ENCODE measurements at regions not wholly inside any gene's neighbourhood (a gene's known extent, or its start where the extent isn't known, plus 50 kb on each side); places are given as distances from the start of the nearest gene placed in this dataset.

- H3K9me3 ChIP-seq, result no peaks in the 10 kb centered on the region
- peaks cover 0 to 12% (median 0%) of the 10 kb centered on the region in 4 donors for H3K27me3 ChIP-seq
- H3K27ac ChIP-seq (replicated peaks in 1 of 4), result no peak overlapping the region
- TF ChIP-seq POLR2A (IDR thresholded peaks at IDR 0.05; ENCODE audit: low read depth) (no peak), EP300 (IDR thresholded peaks at IDR 0.05) (no peak), CTCF (IDR thresholded peaks at IDR 0.05) (no peak), POLR2AphosphoS5 (IDR thresholded peaks at IDR 0.05) (no peak)
- no peak for DNase-seq (ENCODE audit: extremely low spot score)
- intact Hi-C loops (cut with DNase I), result no loop called here
- H3K4me3 ChIP-seq, result no peak overlapping the region
- H3K4me1 ChIP-seq, result peaks cover 4 to 19% (median 11%) of the 10 kb centered on the region in 4 donors
- H3K36me3 ChIP-seq, result no peaks in the 10 kb centered on the region
- WGBS, result 96% methylated on average over 7 of the region's 7 CpGs
Observed at GRCh38 chr10:28937959-28938358, 260.6 kb downstream of the BAMBI start.

GRCh38 chr10:28938745-28939144 is 261.4 kb downstream of the BAMBI start:
- H3K9me3 ChIP-seq, result no peaks in the 10 kb centered on the region
- 40% methylated on average over 1 of the region's 1 CpG for WGBS
- H3K27ac ChIP-seq (replicated peaks in 1 of 4), result no peak overlapping the region
- peaks cover 0 to 12% (median 0%) of the 10 kb centered on the region in 4 donors for H3K27me3 ChIP-seq
- DNase-seq (ENCODE audit: extremely low spot score), result no peak
- intact Hi-C loops (cut with DNase I), result no loop called here
- no peaks in the 10 kb centered on the region for H3K36me3 ChIP-seq
- TF ChIP-seq POLR2A (IDR thresholded peaks at IDR 0.05; ENCODE audit: low read depth), result no peak
- H3K4me1 ChIP-seq, result peaks cover 4 to 19% (median 11%) of the 10 kb centered on the region in 4 donors
- no peak overlapping the region for H3K4me3 ChIP-seq

GRCh38 chr10:28939281-28940157 is 262.2 kb downstream of the BAMBI start:
- intact Hi-C loops (cut with DNase I), result no loop called here
- Histone ChIP-seq H3K27ac (replicated peaks in 1 of 4) (no peak overlapping the region), H3K27me3 (peaks cover 0 to 12% (median 0%) of the 10 kb centered on the region in 4 donors), H3K9me3 (peaks cover 0 to 4% (median under 1%) of the 10 kb centered on the region in 4 donors), H3K36me3 (no peaks in the 10 kb centered on the region), H3K4me3 (no peak overlapping the region), H3K4me1 (peaks cover 4 to 19% (median 11%) of the 10 kb centered on the region in 4 donors)
- WGBS, result 72% methylated on average over 28 of the region's 29 CpGs
- no peak for DNase-seq (ENCODE audit: extremely low spot score)
- no peak for TF ChIP-seq CTCF (IDR thresholded peaks at IDR 0.05)
- TF ChIP-seq POLR2AphosphoS5 (IDR thresholded peaks at IDR 0.05), result peak in 1 of 2 donors; percentile 24

GRCh38 chr10:28940158-28940888 is 263.0 kb downstream of the BAMBI start:
- DNase-seq (ENCODE audit: extremely low spot score), result no peak
- Histone ChIP-seq H3K27ac (replicated peaks in 1 of 4) (no peak overlapping the region), H3K36me3 (no peaks in the 10 kb centered on the region), H3K4me3 (no peak overlapping the region), H3K27me3 (peaks cover 0 to 12% (median 0%) of the 10 kb centered on the region in 4 donors), H3K4me1 (peaks cover 4 to 19% (median 11%) of the 10 kb centered on the region in 4 donors), H3K9me3 (peaks cover 0 to 12% (median 2%) of the 10 kb centered on the region in 4 donors)
- no peak for TF ChIP-seq POLR2A (IDR thresholded peaks at IDR 0.05; ENCODE audit: low read depth)
- no peak for TF ChIP-seq CTCF (IDR thresholded peaks at IDR 0.05)
- no peak for TF ChIP-seq EP300 (IDR thresholded peaks at IDR 0.05)
- TF ChIP-seq POLR2AphosphoS5 (IDR thresholded peaks at IDR 0.05), result no peak
- WGBS, result 62% methylated on average over 8 of the region's 8 CpGs
- intact Hi-C loops (cut with DNase I), result no loop called here

GRCh38 chr10:28942012-28942411 is 264.7 kb downstream of the BAMBI start:
- Histone ChIP-seq H3K4me3 (no peak overlapping the region), H3K4me1 (peaks cover 4 to 29% (median 20%) of the 10 kb centered on the region in 4 donors), H3K27ac (replicated peaks in 1 of 4) (no peak overlapping the region), H3K27me3 (peaks cover 0 to 7% (median 0%) of the 10 kb centered on the region in 4 donors), H3K36me3 (no peaks in the 10 kb centered on the region), H3K9me3 (peaks cover 0 to 12% (median 2%) of the 10 kb centered on the region in 4 donors)
- TF ChIP-seq EP300 (IDR thresholded peaks at IDR 0.05), result no peak
- no peak for TF ChIP-seq CTCF (IDR thresholded peaks at IDR 0.05)
- no peak for TF ChIP-seq POLR2AphosphoS5 (IDR thresholded peaks at IDR 0.05)
- intact Hi-C loops (cut with DNase I), result no loop called here
- no peak for DNase-seq (ENCODE audit: extremely low spot score)
- WGBS, result 100% methylated on average over 1 of the region's 1 CpG
